ENCODE measurements at regions not wholly inside any gene's neighbourhood (a gene's known extent, or its start where the extent isn't known, plus 50 kb on each side); places are given as distances from the start of the nearest gene placed in this dataset.

GRCh38 chr17:77480199-77480508 is 339.4 kb downstream of the SEC14L1 start:
- H3K27me3 ChIP-seq (ENCODE audit: insufficient read depth, poor library complexity, severe bottlenecking), result no peaks in the 10 kb centered on the region
- H3K36me3 ChIP-seq (ENCODE audit: low read depth), result peaks cover 32% of the 10 kb centered on the region
- ATAC-seq (ENCODE audit: low read depth), result no peak
- no peak overlapping the region for H3K27ac ChIP-seq (ENCODE audit: poor library complexity, severe bottlenecking)
- no peaks in the 10 kb centered on the region for H3K9me3 ChIP-seq (ENCODE audit: severe bottlenecking)
- no peak for DNase-seq (ENCODE audit: low spot score)
- H3K4me3 ChIP-seq (ENCODE audit: severe bottlenecking), result no peak overlapping the region
- no peak for TF ChIP-seq CTCF (IDR thresholded peaks at IDR 0.05; ENCODE audit: poor library complexity, severe bottlenecking)
- peaks cover 33% of the 10 kb centered on the region for H3K4me1 ChIP-seq (ENCODE audit: insufficient read depth, poor library complexity, severe bottlenecking)

GRCh38 chr17:77480509-77481215 is 339.9 kb downstream of the SEC14L1 start:
- Histone ChIP-seq H3K27ac (ENCODE audit: poor library complexity, severe bottlenecking) (no peak overlapping the region), H3K36me3 (ENCODE audit: low read depth) (peaks cover 32% of the 10 kb centered on the region), H3K27me3 (ENCODE audit: insufficient read depth, poor library complexity, severe bottlenecking) (no peaks in the 10 kb centered on the region), H3K9me3 (ENCODE audit: severe bottlenecking) (no peaks in the 10 kb centered on the region), H3K4me3 (ENCODE audit: severe bottlenecking) (no peak overlapping the region), H3K4me1 (ENCODE audit: insufficient read depth, poor library complexity, severe bottlenecking) (peaks cover 28% of the 10 kb centered on the region)
- no peak for TF ChIP-seq CTCF (IDR thresholded peaks at IDR 0.05; ENCODE audit: poor library complexity, severe bottlenecking)
- DNase-seq (ENCODE audit: low spot score) (no peak), ATAC-seq (ENCODE audit: low read depth) (no peak)

- no peaks in the 10 kb centered on the region for H3K9me3 ChIP-seq (ENCODE audit: severe bottlenecking)
- no peak overlapping the region for H3K27ac ChIP-seq (ENCODE audit: poor library complexity, severe bottlenecking)
- peaks cover 32% of the 10 kb centered on the region for H3K36me3 ChIP-seq (ENCODE audit: low read depth)
- H3K27me3 ChIP-seq (ENCODE audit: insufficient read depth, poor library complexity, severe bottlenecking), result no peaks in the 10 kb centered on the region
- no peak for TF ChIP-seq CTCF (IDR thresholded peaks at IDR 0.05; ENCODE audit: poor library complexity, severe bottlenecking)
- no peak for DNase-seq (ENCODE audit: low spot score)
- no peak for ATAC-seq (ENCODE audit: low read depth)
- no peak overlapping the region for H3K4me3 ChIP-seq (ENCODE audit: severe bottlenecking)
- H3K4me1 ChIP-seq (ENCODE audit: insufficient read depth, poor library complexity, severe bottlenecking), result peaks cover 17% of the 10 kb centered on the region
These were observed 341.0 kb downstream of the SEC14L1 start for GRCh38 chr17:77481476-77482374.

GRCh38 chr17:77482375-77483127 is 341.8 kb downstream of the SEC14L1 start:
- DNase-seq (ENCODE audit: low spot score) (no peak), ATAC-seq (ENCODE audit: low read depth) (no peak)
- TF ChIP-seq CTCF (IDR thresholded peaks at IDR 0.05; ENCODE audit: poor library complexity, severe bottlenecking), result no peak
- H3K27me3 ChIP-seq (ENCODE audit: insufficient read depth, poor library complexity, severe bottlenecking), result no peaks in the 10 kb centered on the region
- H3K4me1 ChIP-seq (ENCODE audit: insufficient read depth, poor library complexity, severe bottlenecking), result peaks cover 9% of the 10 kb centered on the region
- peaks cover 32% of the 10 kb centered on the region for H3K36me3 ChIP-seq (ENCODE audit: low read depth)
- no peak overlapping the region for H3K4me3 ChIP-seq (ENCODE audit: severe bottlenecking)
- no peaks in the 10 kb centered on the region for H3K9me3 ChIP-seq (ENCODE audit: severe bottlenecking)
- H3K27ac ChIP-seq (ENCODE audit: poor library complexity, severe bottlenecking), result no peak overlapping the region

Measured in RWPE2 (cell line).